ENCODE measurements at regions not wholly inside any gene's neighbourhood (a gene's known extent, or its start where the extent isn't known, plus 50 kb on each side); places are given as distances from the start of the nearest gene placed in this dataset.

DNA sequence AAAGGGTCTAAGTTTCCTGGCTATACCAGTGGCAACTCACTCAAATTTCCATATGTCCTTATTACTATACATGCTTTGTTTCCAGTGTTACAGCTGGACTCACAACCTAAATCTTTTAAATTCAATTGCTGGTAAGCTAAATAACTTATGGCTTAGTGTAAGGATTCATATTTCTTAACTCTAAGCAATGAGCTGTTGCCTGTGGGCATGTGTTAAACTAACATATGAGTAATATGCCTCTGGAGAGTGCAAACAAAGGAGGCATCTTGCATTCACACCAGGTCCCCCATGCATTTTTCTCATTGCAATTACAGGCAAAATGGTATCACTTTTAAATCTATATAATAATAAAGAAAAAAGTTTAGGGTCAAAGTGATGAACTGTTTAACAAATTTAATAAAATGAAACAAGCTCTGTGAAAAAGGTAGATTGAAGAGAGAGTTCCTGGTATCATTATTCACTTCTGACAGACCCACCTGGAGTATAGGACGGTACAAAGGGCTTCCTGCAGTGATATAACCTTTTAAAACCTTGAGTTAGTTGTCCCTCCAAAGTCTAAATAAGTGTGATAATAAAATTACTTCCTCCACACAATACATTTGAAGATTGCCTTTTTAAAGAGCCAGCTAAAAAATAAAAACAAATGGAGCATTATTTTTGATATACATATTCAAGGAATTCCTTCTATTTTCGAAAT is 57.6 kb upstream of the HMGCLL1 start:
- TF ChIP-seq ZNF777 (tag by site-specific recombination; IDR thresholded peaks at IDR 0.05; ENCODE audit: borderline replicate concordance) (no peak), ZNF843 (tag by site-specific recombination; IDR thresholded peaks at IDR 0.05) (no peak), ZSCAN30 (tag by site-specific recombination; IDR thresholded peaks at IDR 0.05) (no peak)
- TF ChIP-seq, protein P1, sequence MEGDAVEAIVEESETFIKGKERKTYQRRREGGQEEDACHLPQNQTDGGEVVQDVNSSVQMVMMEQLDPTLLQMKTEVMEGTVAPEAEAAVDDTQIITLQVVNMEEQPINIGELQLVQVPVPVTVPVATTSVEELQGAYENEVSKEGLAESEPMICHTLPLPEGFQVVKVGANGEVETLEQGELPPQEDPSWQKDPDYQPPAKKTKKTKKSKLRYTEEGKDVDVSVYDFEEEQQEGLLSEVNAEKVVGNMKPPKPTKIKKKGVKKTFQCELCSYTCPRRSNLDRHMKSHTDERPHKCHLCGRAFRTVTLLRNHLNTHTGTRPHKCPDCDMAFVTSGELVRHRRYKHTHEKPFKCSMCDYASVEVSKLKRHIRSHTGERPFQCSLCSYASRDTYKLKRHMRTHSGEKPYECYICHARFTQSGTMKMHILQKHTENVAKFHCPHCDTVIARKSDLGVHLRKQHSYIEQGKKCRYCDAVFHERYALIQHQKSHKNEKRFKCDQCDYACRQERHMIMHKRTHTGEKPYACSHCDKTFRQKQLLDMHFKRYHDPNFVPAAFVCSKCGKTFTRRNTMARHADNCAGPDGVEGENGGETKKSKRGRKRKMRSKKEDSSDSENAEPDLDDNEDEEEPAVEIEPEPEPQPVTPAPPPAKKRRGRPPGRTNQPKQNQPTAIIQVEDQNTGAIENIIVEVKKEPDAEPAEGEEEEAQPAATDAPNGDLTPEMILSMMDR (tag by site-specific recombination; IDR thresholded peaks at IDR 0.05) = no peak
- TF ChIP-seq, protein P2, sequence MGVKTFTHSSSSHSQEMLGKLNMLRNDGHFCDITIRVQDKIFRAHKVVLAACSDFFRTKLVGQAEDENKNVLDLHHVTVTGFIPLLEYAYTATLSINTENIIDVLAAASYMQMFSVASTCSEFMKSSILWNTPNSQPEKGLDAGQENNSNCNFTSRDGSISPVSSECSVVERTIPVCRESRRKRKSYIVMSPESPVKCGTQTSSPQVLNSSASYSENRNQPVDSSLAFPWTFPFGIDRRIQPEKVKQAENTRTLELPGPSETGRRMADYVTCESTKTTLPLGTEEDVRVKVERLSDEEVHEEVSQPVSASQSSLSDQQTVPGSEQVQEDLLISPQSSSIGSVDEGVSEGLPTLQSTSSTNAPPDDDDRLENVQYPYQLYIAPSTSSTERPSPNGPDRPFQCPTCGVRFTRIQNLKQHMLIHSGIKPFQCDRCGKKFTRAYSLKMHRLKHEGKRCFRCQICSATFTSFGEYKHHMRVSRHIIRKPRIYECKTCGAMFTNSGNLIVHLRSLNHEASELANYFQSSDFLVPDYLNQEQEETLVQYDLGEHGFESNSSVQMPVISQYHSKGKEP (tag by site-specific recombination; IDR thresholded peaks at IDR 0.05) = peak; percentile 79
- TF ChIP-seq, protein P3, sequence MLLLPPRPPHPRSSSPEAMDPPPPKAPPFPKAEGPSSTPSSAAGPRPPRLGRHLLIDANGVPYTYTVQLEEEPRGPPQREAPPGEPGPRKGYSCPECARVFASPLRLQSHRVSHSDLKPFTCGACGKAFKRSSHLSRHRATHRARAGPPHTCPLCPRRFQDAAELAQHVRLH (tag by site-specific recombination; IDR thresholded peaks at IDR 0.05) = no peak
- TF ChIP-seq, protein P4, sequence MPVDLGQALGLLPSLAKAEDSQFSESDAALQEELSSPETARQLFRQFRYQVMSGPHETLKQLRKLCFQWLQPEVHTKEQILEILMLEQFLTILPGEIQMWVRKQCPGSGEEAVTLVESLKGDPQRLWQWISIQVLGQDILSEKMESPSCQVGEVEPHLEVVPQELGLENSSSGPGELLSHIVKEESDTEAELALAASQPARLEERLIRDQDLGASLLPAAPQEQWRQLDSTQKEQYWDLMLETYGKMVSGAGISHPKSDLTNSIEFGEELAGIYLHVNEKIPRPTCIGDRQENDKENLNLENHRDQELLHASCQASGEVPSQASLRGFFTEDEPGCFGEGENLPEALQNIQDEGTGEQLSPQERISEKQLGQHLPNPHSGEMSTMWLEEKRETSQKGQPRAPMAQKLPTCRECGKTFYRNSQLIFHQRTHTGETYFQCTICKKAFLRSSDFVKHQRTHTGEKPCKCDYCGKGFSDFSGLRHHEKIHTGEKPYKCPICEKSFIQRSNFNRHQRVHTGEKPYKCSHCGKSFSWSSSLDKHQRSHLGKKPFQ (tag by site-specific recombination; IDR thresholded peaks at IDR 0.05) = 0 out of 2 replicates have a peak, but pooled peaks have one; percentile 20
- TF ChIP-seq, protein P5, sequence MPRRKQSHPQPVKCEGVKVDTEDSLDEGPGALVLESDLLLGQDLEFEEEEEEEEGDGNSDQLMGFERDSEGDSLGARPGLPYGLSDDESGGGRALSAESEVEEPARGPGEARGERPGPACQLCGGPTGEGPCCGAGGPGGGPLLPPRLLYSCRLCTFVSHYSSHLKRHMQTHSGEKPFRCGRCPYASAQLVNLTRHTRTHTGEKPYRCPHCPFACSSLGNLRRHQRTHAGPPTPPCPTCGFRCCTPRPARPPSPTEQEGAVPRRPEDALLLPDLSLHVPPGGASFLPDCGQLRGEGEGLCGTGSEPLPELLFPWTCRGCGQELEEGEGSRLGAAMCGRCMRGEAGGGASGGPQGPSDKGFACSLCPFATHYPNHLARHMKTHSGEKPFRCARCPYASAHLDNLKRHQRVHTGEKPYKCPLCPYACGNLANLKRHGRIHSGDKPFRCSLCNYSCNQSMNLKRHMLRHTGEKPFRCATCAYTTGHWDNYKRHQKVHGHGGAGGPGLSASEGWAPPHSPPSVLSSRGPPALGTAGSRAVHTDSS (tag by site-specific recombination; IDR thresholded peaks at IDR 0.05) = no peak
- TF ChIP-seq, protein P6, sequence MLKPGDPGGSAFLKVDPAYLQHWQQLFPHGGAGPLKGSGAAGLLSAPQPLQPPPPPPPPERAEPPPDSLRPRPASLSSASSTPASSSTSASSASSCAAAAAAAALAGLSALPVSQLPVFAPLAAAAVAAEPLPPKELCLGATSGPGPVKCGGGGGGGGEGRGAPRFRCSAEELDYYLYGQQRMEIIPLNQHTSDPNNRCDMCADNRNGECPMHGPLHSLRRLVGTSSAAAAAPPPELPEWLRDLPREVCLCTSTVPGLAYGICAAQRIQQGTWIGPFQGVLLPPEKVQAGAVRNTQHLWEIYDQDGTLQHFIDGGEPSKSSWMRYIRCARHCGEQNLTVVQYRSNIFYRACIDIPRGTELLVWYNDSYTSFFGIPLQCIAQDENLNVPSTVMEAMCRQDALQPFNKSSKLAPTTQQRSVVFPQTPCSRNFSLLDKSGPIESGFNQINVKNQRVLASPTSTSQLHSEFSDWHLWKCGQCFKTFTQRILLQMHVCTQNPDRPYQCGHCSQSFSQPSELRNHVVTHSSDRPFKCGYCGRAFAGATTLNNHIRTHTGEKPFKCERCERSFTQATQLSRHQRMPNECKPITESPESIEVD (tag by site-specific recombination; IDR thresholded peaks at IDR 0.05) = peak; percentile 34; the same call in 1 of the 2 replicates
- H3K4me1 ChIP-seq (ENCODE audit: control insufficient read depth, insufficient read depth, low read length) = peaks cover 3% of the 10 kb centered on the region; the same call in 1 of the 2 replicates
- no peaks in the 10 kb centered on the region for H3K36me3 ChIP-seq (ENCODE audit: control insufficient read depth in 2 of 2, insufficient read depth in 1 of 2, low read length in 2 of 2)
- no peak overlapping the region for H3K4me3 ChIP-seq (ENCODE audit: low read depth, low read length)
- no peak overlapping the region for H3K27ac ChIP-seq (ENCODE audit: extremely low read depth, low read depth, low read length)
- no peaks in the 10 kb centered on the region for H3K9me3 ChIP-seq (ENCODE audit: control insufficient read depth, insufficient read depth, low read depth, low read length)
- CTCF ChIA-PET = interaction anchor here (0.6 to 2.2 kb wide), 3 partner anchors 19 to 360 kb away, joined by 4 to 12 read pairs (median 4); no protein-coding TSS in a partner anchor
- POLR2A ChIA-PET = no interaction called here

DNA sequence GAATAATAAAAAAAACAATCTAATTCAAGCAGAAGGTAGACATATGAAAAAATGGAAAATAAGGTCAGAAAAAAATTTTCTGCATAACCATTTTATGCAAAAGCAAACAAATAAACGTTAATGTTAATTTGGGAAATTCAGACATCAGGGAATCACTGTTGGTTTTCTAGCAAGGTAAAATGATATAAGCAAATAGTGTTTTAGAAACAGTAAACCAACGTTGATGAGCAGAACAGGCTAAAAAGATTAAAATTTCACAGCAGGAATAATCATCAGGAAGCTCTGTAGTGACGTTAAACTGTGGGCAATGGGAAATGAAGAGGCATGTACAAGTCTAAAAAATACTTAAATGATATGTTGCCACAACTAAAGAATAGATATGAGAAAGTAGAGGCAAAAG is 54.5 kb upstream of the HMGCLL1 start:
- H3K9me3 ChIP-seq (ENCODE audit: control insufficient read depth, insufficient read depth, low read depth, low read length) = no peaks in the 10 kb centered on the region
- H3K4me1 ChIP-seq (ENCODE audit: control insufficient read depth, insufficient read depth, low read length) = peaks cover 3% of the 10 kb centered on the region; the same call in 1 of the 2 replicates
- ChIA-PET CTCF (no interaction called here), POLR2A (no interaction called here)
- no peak overlapping the region for H3K27ac ChIP-seq (ENCODE audit: extremely low read depth, low read depth, low read length)
- H3K4me3 ChIP-seq (ENCODE audit: low read depth, low read length) = no peak overlapping the region
- H3K36me3 ChIP-seq (ENCODE audit: control insufficient read depth in 2 of 2, insufficient read depth in 1 of 2, low read length in 2 of 2) = no peaks in the 10 kb centered on the region
- TF ChIP-seq, protein P7, sequence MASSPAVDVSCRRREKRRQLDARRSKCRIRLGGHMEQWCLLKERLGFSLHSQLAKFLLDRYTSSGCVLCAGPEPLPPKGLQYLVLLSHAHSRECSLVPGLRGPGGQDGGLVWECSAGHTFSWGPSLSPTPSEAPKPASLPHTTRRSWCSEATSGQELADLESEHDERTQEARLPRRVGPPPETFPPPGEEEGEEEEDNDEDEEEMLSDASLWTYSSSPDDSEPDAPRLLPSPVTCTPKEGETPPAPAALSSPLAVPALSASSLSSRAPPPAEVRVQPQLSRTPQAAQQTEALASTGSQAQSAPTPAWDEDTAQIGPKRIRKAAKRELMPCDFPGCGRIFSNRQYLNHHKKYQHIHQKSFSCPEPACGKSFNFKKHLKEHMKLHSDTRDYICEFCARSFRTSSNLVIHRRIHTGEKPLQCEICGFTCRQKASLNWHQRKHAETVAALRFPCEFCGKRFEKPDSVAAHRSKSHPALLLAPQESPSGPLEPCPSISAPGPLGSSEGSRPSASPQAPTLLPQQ (tag by site-specific recombination; IDR thresholded peaks at IDR 0.05) = no peak
- TF ChIP-seq, protein P8, sequence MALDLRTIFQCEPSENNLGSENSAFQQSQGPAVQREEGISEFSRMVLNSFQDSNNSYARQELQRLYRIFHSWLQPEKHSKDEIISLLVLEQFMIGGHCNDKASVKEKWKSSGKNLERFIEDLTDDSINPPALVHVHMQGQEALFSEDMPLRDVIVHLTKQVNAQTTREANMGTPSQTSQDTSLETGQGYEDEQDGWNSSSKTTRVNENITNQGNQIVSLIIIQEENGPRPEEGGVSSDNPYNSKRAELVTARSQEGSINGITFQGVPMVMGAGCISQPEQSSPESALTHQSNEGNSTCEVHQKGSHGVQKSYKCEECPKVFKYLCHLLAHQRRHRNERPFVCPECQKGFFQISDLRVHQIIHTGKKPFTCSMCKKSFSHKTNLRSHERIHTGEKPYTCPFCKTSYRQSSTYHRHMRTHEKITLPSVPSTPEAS (tag by site-specific recombination; IDR thresholded peaks at IDR 0.05) = no peak
- TF ChIP-seq ZFP69B (tag by site-specific recombination; IDR thresholded peaks at IDR 0.05) (no peak), ZNF510 (tag by site-specific recombination; IDR thresholded peaks at IDR 0.05; ENCODE audit: insufficient replicate concordance) (no peak), KLF7 (tag by site-specific recombination; IDR thresholded peaks at IDR 0.05; ENCODE audit: borderline replicate concordance) (no peak), HOXA7 (CRISPR knock-in tag; IDR thresholded peaks at IDR 0.05; ENCODE audit: borderline replicate concordance) (no peak), ZXDB (tag by site-specific recombination; IDR thresholded peaks at IDR 0.05) (no peak), TRIM28 (IDR thresholded peaks at IDR 0.05; ENCODE audit: borderline replicate concordance, low read length) (no peak), ZNF473 (tag by site-specific recombination; IDR thresholded peaks at IDR 0.05) (no peak)
- TF ChIP-seq, protein P9, sequence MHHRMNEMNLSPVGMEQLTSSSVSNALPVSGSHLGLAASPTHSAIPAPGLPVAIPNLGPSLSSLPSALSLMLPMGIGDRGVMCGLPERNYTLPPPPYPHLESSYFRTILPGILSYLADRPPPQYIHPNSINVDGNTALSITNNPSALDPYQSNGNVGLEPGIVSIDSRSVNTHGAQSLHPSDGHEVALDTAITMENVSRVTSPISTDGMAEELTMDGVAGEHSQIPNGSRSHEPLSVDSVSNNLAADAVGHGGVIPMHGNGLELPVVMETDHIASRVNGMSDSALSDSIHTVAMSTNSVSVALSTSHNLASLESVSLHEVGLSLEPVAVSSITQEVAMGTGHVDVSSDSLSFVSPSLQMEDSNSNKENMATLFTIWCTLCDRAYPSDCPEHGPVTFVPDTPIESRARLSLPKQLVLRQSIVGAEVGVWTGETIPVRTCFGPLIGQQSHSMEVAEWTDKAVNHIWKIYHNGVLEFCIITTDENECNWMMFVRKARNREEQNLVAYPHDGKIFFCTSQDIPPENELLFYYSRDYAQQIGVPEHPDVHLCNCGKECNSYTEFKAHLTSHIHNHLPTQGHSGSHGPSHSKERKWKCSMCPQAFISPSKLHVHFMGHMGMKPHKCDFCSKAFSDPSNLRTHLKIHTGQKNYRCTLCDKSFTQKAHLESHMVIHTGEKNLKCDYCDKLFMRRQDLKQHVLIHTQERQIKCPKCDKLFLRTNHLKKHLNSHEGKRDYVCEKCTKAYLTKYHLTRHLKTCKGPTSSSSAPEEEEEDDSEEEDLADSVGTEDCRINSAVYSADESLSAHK (tag by site-specific recombination; IDR thresholded peaks at IDR 0.05) = no peak

Data from HEK293 (cell line).